ENCODE measurements at regions not wholly inside any gene's neighbourhood (a gene's known extent, or its start where the extent isn't known, plus 50 kb on each side); places are given as distances from the start of the nearest gene placed in this dataset.
"Not testable (repeated sequence)": the region's sequence is repeated elsewhere in the genome, so short reads cannot be mapped to it uniquely, and the experiment has no call there.

DNA sequence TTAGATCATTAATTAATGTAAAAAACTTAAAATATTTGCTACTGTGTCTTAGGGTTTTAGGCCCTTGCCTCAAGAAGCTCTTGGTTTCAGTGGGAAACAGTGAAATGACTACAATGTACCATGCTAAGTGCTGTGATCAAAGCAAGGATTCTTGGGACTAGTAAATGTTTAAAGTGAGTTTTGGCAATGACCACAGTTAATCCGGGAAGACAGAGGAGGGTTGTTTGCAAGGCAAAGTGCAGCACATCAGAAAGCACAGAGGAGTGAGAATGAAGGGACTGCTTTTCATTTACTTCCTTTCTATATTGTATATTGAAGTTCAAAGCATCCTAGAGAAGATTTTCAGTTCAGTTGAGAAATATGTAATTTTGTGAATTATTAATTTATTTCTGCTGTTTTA lies 676.7 kb downstream of the SPATA31A6 start:
- TF ChIP-seq, protein P1, sequence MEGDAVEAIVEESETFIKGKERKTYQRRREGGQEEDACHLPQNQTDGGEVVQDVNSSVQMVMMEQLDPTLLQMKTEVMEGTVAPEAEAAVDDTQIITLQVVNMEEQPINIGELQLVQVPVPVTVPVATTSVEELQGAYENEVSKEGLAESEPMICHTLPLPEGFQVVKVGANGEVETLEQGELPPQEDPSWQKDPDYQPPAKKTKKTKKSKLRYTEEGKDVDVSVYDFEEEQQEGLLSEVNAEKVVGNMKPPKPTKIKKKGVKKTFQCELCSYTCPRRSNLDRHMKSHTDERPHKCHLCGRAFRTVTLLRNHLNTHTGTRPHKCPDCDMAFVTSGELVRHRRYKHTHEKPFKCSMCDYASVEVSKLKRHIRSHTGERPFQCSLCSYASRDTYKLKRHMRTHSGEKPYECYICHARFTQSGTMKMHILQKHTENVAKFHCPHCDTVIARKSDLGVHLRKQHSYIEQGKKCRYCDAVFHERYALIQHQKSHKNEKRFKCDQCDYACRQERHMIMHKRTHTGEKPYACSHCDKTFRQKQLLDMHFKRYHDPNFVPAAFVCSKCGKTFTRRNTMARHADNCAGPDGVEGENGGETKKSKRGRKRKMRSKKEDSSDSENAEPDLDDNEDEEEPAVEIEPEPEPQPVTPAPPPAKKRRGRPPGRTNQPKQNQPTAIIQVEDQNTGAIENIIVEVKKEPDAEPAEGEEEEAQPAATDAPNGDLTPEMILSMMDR (IDR thresholded peaks at IDR 0.05): not testable (repeated sequence)
- TF ChIP-seq POLR2A (IDR thresholded peaks at IDR 0.05): not testable (repeated sequence)

All from right lobe of liver (tissue), 4 donors.